ENCODE measurements at regions not wholly inside any gene's neighbourhood (a gene's known extent, or its start where the extent isn't known, plus 50 kb on each side); places are given as distances from the start of the nearest gene placed in this dataset.
"Not testable (repeated sequence)": the region's sequence is repeated elsewhere in the genome, so short reads cannot be mapped to it uniquely, and the experiment has no call there.

GRCh38 chr5:99305045-99305580 is 376.3 kb upstream of the CHD1 start:
- H3K27me3 Mint-ChIP-seq: no peaks in the 10 kb centered on the region
- H3K36me3 Mint-ChIP-seq: no peaks in the 10 kb centered on the region
- no peak overlapping the region for H3K27ac Mint-ChIP-seq

GRCh38 chr5:99285606-99286005 is 356.8 kb upstream of the CHD1 start:
- H3K9me3 Mint-ChIP-seq (ENCODE audit: low read depth): peaks cover 3% of the 10 kb centered on the region
- no peaks in the 10 kb centered on the region for H3K27me3 Mint-ChIP-seq
- no peak overlapping the region for H3K27ac Mint-ChIP-seq
- H3K4me1 Mint-ChIP-seq (ENCODE audit: low read depth): no peaks in the 10 kb centered on the region
- no peaks in the 10 kb centered on the region for H3K36me3 Mint-ChIP-seq
- H3K4me3 Mint-ChIP-seq: no peak overlapping the region

More at GRCh38 chr5:99305045-99305580, 376.3 kb upstream of the CHD1 start:
- no peaks in the 10 kb centered on the region for H3K9me3 Mint-ChIP-seq (ENCODE audit: low read depth)
- no peak overlapping the region for H3K4me3 Mint-ChIP-seq
- H3K4me1 Mint-ChIP-seq (ENCODE audit: low read depth): no peaks in the 10 kb centered on the region

GRCh38 chr5:99275128-99275527 is 346.3 kb upstream of the CHD1 start:
- Mint-ChIP-seq H3K4me3 (no peak overlapping the region), H3K4me1 (ENCODE audit: low read depth) (no peaks in the 10 kb centered on the region), H3K9me3 (ENCODE audit: low read depth) (peaks cover 8% of the 10 kb centered on the region), H3K27me3 (no peaks in the 10 kb centered on the region), H3K27ac (no peak overlapping the region), H3K36me3 (no peaks in the 10 kb centered on the region)

- Mint-ChIP-seq H3K36me3 (no peaks in the 10 kb centered on the region), H3K27ac (no peak overlapping the region), H3K9me3 (ENCODE audit: low read depth) (peaks cover 8% of the 10 kb centered on the region), H3K4me3 (no peak overlapping the region), H3K27me3 (no peaks in the 10 kb centered on the region), H3K4me1 (ENCODE audit: low read depth) (no peaks in the 10 kb centered on the region)
Observed at GRCh38 chr5:99272576-99272975, 343.8 kb upstream of the CHD1 start.

GRCh38 chr5:99258819-99259218 is 330.0 kb upstream of the CHD1 start:
- H3K36me3 Mint-ChIP-seq: no peaks in the 10 kb centered on the region
- no peak overlapping the region for H3K27ac Mint-ChIP-seq
- H3K27me3 Mint-ChIP-seq: no peaks in the 10 kb centered on the region
- no peaks in the 10 kb centered on the region for H3K4me1 Mint-ChIP-seq (ENCODE audit: low read depth)
- H3K4me3 Mint-ChIP-seq: no peak overlapping the region
- H3K9me3 Mint-ChIP-seq (ENCODE audit: low read depth): peaks cover 23% of the 10 kb centered on the region

GRCh38 chr5:99248066-99248465 is 319.3 kb upstream of the CHD1 start:
- H3K27ac Mint-ChIP-seq: no peak overlapping the region
- H3K4me3 Mint-ChIP-seq: no peak overlapping the region
- H3K4me1 Mint-ChIP-seq (ENCODE audit: low read depth): no peaks in the 10 kb centered on the region
- no peaks in the 10 kb centered on the region for H3K36me3 Mint-ChIP-seq
- H3K27me3 Mint-ChIP-seq: no peaks in the 10 kb centered on the region
- H3K9me3 Mint-ChIP-seq (ENCODE audit: low read depth): peaks cover 5% of the 10 kb centered on the region

GRCh38 chr5:99247346-99247745 is 318.5 kb upstream of the CHD1 start:
- H3K9me3 Mint-ChIP-seq (ENCODE audit: low read depth): peaks cover 5% of the 10 kb centered on the region
- no peaks in the 10 kb centered on the region for H3K4me1 Mint-ChIP-seq (ENCODE audit: low read depth)
- no peak overlapping the region for H3K27ac Mint-ChIP-seq
- no peaks in the 10 kb centered on the region for H3K27me3 Mint-ChIP-seq
- H3K4me3 Mint-ChIP-seq: no peak overlapping the region
- no peaks in the 10 kb centered on the region for H3K36me3 Mint-ChIP-seq

GRCh38 chr5:99243111-99243510 is 314.3 kb upstream of the CHD1 start:
- H3K27ac Mint-ChIP-seq: no peak overlapping the region
- no peak overlapping the region for H3K4me3 Mint-ChIP-seq
- H3K36me3 Mint-ChIP-seq: no peaks in the 10 kb centered on the region
- H3K4me1 Mint-ChIP-seq (ENCODE audit: low read depth): no peaks in the 10 kb centered on the region
- H3K9me3 Mint-ChIP-seq (ENCODE audit: low read depth): no peaks in the 10 kb centered on the region
- peaks cover 1% of the 10 kb centered on the region for H3K27me3 Mint-ChIP-seq

- no peaks in the 10 kb centered on the region for H3K36me3 Mint-ChIP-seq
- no peaks in the 10 kb centered on the region for H3K9me3 Mint-ChIP-seq (ENCODE audit: low read depth)
- peaks cover 4% of the 10 kb centered on the region for H3K27me3 Mint-ChIP-seq
- H3K4me1 Mint-ChIP-seq (ENCODE audit: low read depth): no peaks in the 10 kb centered on the region
- H3K27ac Mint-ChIP-seq: no peak overlapping the region
- no peak overlapping the region for H3K4me3 Mint-ChIP-seq
Observed at GRCh38 chr5:99239826-99240360, 311.1 kb upstream of the CHD1 start.

- Mint-ChIP-seq H3K27ac (no peak overlapping the region), H3K4me3 (no peak overlapping the region), H3K4me1 (ENCODE audit: low read depth) (no peaks in the 10 kb centered on the region), H3K27me3 (peaks cover 8% of the 10 kb centered on the region), H3K36me3 (no peaks in the 10 kb centered on the region), H3K9me3 (ENCODE audit: low read depth) (no peaks in the 10 kb centered on the region)
Observed at GRCh38 chr5:99191206-99191745, 262.5 kb upstream of the CHD1 start.

- no peaks in the 10 kb centered on the region for H3K9me3 Mint-ChIP-seq (ENCODE audit: low read depth)
- H3K27me3 Mint-ChIP-seq: peaks cover 8% of the 10 kb centered on the region
- H3K27ac Mint-ChIP-seq: no peak overlapping the region
- H3K36me3 Mint-ChIP-seq: no peaks in the 10 kb centered on the region
- H3K4me1 Mint-ChIP-seq (ENCODE audit: low read depth): no peaks in the 10 kb centered on the region
- H3K4me3 Mint-ChIP-seq: no peak overlapping the region
Observed at GRCh38 chr5:99187611-99188010, 258.8 kb upstream of the CHD1 start.

- Mint-ChIP-seq H3K36me3 (no peaks in the 10 kb centered on the region), H3K9me3 (ENCODE audit: low read depth) (no peaks in the 10 kb centered on the region), H3K27me3 (peaks cover 3% of the 10 kb centered on the region), H3K27ac (no peak overlapping the region), H3K4me3 (no peak overlapping the region), H3K4me1 (ENCODE audit: low read depth) (no peaks in the 10 kb centered on the region)
Observed at GRCh38 chr5:99179206-99179605, 250.4 kb upstream of the CHD1 start.

- Mint-ChIP-seq H3K9me3 (ENCODE audit: low read depth) (no peaks in the 10 kb centered on the region), H3K27me3 (peaks cover 3% of the 10 kb centered on the region), H3K4me1 (ENCODE audit: low read depth) (no peaks in the 10 kb centered on the region), H3K27ac (no peak overlapping the region), H3K4me3 (no peak overlapping the region), H3K36me3 (no peaks in the 10 kb centered on the region)
Observed at GRCh38 chr5:99177796-99178195, 249.0 kb upstream of the CHD1 start.

GRCh38 chr5:99176186-99176585 is 247.4 kb upstream of the CHD1 start:
- Mint-ChIP-seq H3K4me1 (ENCODE audit: low read depth) (no peaks in the 10 kb centered on the region), H3K27ac (no peak overlapping the region), H3K9me3 (ENCODE audit: low read depth) (no peaks in the 10 kb centered on the region)

GRCh38 chr5:99169309-99169708 is 240.5 kb upstream of the CHD1 start:
- Mint-ChIP-seq H3K36me3 (no peaks in the 10 kb centered on the region), H3K4me3 (no peak overlapping the region), H3K27ac (no peak overlapping the region), H3K9me3 (ENCODE audit: low read depth) (peaks cover 5% of the 10 kb centered on the region), H3K4me1 (ENCODE audit: low read depth) (no peaks in the 10 kb centered on the region), H3K27me3 (no peaks in the 10 kb centered on the region)

More at GRCh38 chr5:99176186-99176585, 247.4 kb upstream of the CHD1 start:
- peaks cover 3% of the 10 kb centered on the region for H3K27me3 Mint-ChIP-seq
- no peak overlapping the region for H3K4me3 Mint-ChIP-seq
- no peaks in the 10 kb centered on the region for H3K36me3 Mint-ChIP-seq

- not testable (repeated sequence) for H3K9me3 Mint-ChIP-seq (ENCODE audit: low read depth); H3K27ac Mint-ChIP-seq; H3K27me3 Mint-ChIP-seq; H3K4me1 Mint-ChIP-seq (ENCODE audit: low read depth); H3K4me3 Mint-ChIP-seq; H3K36me3 Mint-ChIP-seq
Observed at GRCh38 chr5:99161538-99161937, 232.7 kb upstream of the CHD1 start.
